BJ (cell line): ENCODE measurements at regions not wholly inside any gene's neighbourhood (a gene's known extent, or its start where the extent isn't known, plus 50 kb on each side); places are given as distances from the start of the nearest gene placed in this dataset.

Experiments
- CTCF ChIA-PET: fragments of 350-600 bp; formaldehyde crosslinking; extraction: SDS; loops from one replicate; lab custom pipeline; 2021; ENCODE audit warnings: antibody characterized with exemption, inconsistent platforms; lab: Yijun Ruan, JAX
- POLR2A ChIA-PET: fragments of 300-600 bp; sonication (Branson Sonifier 250); formaldehyde crosslinking; extraction: SDS; loops from one replicate; lab custom pipeline; 2021; ENCODE audit warnings: antibody characterized with exemption; lab: Charles Lee
- DNase-seq: peaks from one replicate; pipeline ENCODE4 v3.0.0-alpha.2; 2011; ENCODE audit warnings: low read depth
- H3K27me3 ChIP-seq: 2 replicates; pipeline ENCODE4 v1.6.0; 2011; ENCODE audit warnings: low read length; ENCODE audit not compliant: control insufficient read depth, insufficient read depth
- H3K36me3 ChIP-seq: 2 replicates; pipeline ENCODE4 v1.5.1; 2011; ENCODE audit warnings: low read length; ENCODE audit not compliant: control insufficient read depth, insufficient read depth
- H3K4me3 ChIP-seq: 2 replicates; pipeline ENCODE4 v1.5.1; 2011; ENCODE audit warnings: low read depth, mild to moderate bottlenecking, control low read depth, low read length
- CTCF ChIP-seq: IDR thresholded peaks from 2 replicates; pipeline ENCODE4 v1.5.1; 2011; ENCODE audit warnings: low read depth, mild to moderate bottlenecking, control low read depth, inconsistent platforms, low read length, moderate library complexity; ENCODE audit not compliant: insufficient read depth

- Histone ChIP-seq H3K36me3 (no peaks in the 10 kb centered on the region), H3K4me3 (no peak overlapping the region), H3K27me3 (no peaks in the 10 kb centered on the region)
- no peak for DNase-seq
- ChIA-PET CTCF (no interaction called here), POLR2A (no interaction called here)
- TF ChIP-seq CTCF = no peak
These were observed 362.5 kb upstream of the ACVR2A start for GRCh38 chr2:147482111-147482895.

GRCh38 chr2:147479358-147479757 is 365.5 kb upstream of the ACVR2A start:
- POLR2A ChIA-PET = no interaction called here
- TF ChIP-seq CTCF = no peak
- Histone ChIP-seq H3K36me3 (no peaks in the 10 kb centered on the region), H3K4me3 (no peak overlapping the region), H3K27me3 (no peaks in the 10 kb centered on the region)
- DNase-seq = no peak
- CTCF ChIA-PET = no interaction called here

GRCh38 chr2:147473075-147473474 is 371.8 kb upstream of the ACVR2A start:
- TF ChIP-seq CTCF = no peak
- Histone ChIP-seq H3K27me3 (no peaks in the 10 kb centered on the region), H3K36me3 (no peaks in the 10 kb centered on the region), H3K4me3 (no peak overlapping the region)
- POLR2A ChIA-PET = no interaction called here
- CTCF ChIA-PET = no interaction called here
- DNase-seq = no peak

GRCh38 chr2:147471126-147471525 is 373.7 kb upstream of the ACVR2A start:
- Histone ChIP-seq H3K36me3 (no peaks in the 10 kb centered on the region), H3K4me3 (no peak overlapping the region), H3K27me3 (no peaks in the 10 kb centered on the region)
- TF ChIP-seq CTCF = no peak
- CTCF ChIA-PET = interaction anchor here (0.8 kb wide), 1 partner anchor 27 kb away, joined by 3 read pairs; no protein-coding TSS in a partner anchor
- POLR2A ChIA-PET = no interaction called here
- no peak for DNase-seq

GRCh38 chr2:147469471-147469870 is 375.4 kb upstream of the ACVR2A start:
- POLR2A ChIA-PET = no interaction called here
- H3K36me3 ChIP-seq = no peaks in the 10 kb centered on the region
- no peak for DNase-seq
- H3K27me3 ChIP-seq = no peaks in the 10 kb centered on the region
- H3K4me3 ChIP-seq = no peak overlapping the region
- CTCF ChIA-PET = no interaction called here
- no peak for TF ChIP-seq CTCF
